ENCODE measurements at regions not wholly inside any gene's neighbourhood (a gene's known extent, or its start where the extent isn't known, plus 50 kb on each side); places are given as distances from the start of the nearest gene placed in this dataset.

DNA sequence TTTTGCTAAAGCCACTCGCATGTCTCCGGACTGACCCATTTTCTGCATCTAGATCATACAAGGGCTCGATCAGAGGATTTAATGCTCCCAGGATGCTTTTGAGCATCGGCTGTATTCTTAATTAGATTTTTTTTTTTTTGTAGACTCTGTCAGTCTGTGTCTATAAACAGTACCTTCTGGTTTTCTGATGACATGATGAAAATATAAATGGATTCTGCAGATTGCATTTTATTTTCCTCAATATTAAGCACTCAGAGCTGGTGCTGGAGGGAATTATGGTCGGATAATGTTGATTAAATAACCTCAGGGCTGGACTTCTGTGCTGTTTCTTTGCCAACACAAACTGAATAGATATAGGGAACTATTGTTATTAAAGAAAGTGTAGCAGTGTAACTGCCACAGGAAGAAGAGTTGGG, 57.1 kb upstream of the LIMCH1 start:
- TF ChIP-seq, protein P1, sequence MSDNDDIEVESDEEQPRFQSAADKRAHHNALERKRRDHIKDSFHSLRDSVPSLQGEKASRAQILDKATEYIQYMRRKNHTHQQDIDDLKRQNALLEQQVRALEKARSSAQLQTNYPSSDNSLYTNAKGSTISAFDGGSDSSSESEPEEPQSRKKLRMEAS (IDR thresholded peaks at IDR 0.05): no peak
- no peak for TF ChIP-seq RFX5 (IDR thresholded peaks at IDR 0.05; ENCODE audit: borderline replicate concordance, low read depth, low read length)
- TF ChIP-seq POLR2AphosphoS5 (IDR thresholded peaks at IDR 0.05; ENCODE audit: low read depth, low read length): no peak
- no peak for TF ChIP-seq EP300 (IDR thresholded peaks at IDR 0.05; ENCODE audit: borderline replicate concordance in 1 of 2, low read depth in 2 of 2, low read length in 2 of 2)
- TF ChIP-seq SRF (IDR thresholded peaks at IDR 0.05; ENCODE audit: low read depth, low read length): no peak
- TF ChIP-seq EZH2 (IDR thresholded peaks at IDR 0.05; ENCODE audit: low read depth, low read length, severe bottlenecking): no peak
- TF ChIP-seq CBX8 (IDR thresholded peaks at IDR 0.05; ENCODE audit: borderline replicate concordance, low read depth, low read length): no peak
- TF ChIP-seq, protein P2, sequence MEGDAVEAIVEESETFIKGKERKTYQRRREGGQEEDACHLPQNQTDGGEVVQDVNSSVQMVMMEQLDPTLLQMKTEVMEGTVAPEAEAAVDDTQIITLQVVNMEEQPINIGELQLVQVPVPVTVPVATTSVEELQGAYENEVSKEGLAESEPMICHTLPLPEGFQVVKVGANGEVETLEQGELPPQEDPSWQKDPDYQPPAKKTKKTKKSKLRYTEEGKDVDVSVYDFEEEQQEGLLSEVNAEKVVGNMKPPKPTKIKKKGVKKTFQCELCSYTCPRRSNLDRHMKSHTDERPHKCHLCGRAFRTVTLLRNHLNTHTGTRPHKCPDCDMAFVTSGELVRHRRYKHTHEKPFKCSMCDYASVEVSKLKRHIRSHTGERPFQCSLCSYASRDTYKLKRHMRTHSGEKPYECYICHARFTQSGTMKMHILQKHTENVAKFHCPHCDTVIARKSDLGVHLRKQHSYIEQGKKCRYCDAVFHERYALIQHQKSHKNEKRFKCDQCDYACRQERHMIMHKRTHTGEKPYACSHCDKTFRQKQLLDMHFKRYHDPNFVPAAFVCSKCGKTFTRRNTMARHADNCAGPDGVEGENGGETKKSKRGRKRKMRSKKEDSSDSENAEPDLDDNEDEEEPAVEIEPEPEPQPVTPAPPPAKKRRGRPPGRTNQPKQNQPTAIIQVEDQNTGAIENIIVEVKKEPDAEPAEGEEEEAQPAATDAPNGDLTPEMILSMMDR (IDR thresholded peaks at IDR 0.05; ENCODE audit: control extremely low read depth in 1 of 3, insufficient read depth in 1 of 3, low read depth in 1 of 3, low read length in 3 of 3): no peak
- no peak for TF ChIP-seq ZNF274 (IDR thresholded peaks at IDR 0.05; ENCODE audit: borderline replicate concordance, extremely low read depth, low read length)
- no peak for TF ChIP-seq SP1 (IDR thresholded peaks at IDR 0.05; ENCODE audit: low read depth, low read length)
- TF ChIP-seq CEBPB (IDR thresholded peaks at IDR 0.05; ENCODE audit: low read depth, low read length): no peak
